ENCODE measurements at regions not wholly inside any gene's neighbourhood (a gene's known extent, or its start where the extent isn't known, plus 50 kb on each side); places are given as distances from the start of the nearest gene placed in this dataset.

DNA sequence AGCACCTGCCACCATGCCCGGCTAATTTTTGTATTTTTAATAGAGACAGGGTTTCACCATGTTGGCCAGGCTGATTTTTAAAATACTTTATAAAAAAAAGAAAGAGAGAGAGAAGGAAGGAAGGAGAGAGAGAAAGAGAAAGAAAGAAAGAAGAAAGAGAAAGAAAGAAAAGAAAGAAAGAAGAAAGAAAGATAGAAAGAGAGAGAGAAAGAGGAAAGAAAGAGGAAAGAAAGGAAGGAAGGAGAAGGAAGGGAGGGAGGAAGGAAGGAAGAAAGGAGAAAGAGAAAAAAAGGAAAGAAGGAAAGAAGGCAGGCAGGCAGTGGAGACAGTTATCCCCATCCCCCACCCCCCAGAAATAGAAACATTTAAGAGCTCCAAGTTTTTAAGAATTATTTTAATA is 69.9 kb downstream of the TOMM20 start:
- H3K4me3 ChIP-seq (ENCODE audit: low read depth in 2 of 2, low read length in 1 of 2) = no peak overlapping the region
- H3K9me3 ChIP-seq = no peaks in the 10 kb centered on the region
- no peak for DNase-seq
- no peak overlapping the region for H3K4me2 ChIP-seq
- H3K9ac ChIP-seq = no peak overlapping the region
- CTCF ChIA-PET = no interaction called here
- H2AFZ ChIP-seq (ENCODE audit: low read depth) = no peak overlapping the region
- no peaks in the 10 kb centered on the region for H3K79me2 ChIP-seq (ENCODE audit: insufficient read depth)
- no peaks in the 10 kb centered on the region for H3K9me2 ChIP-seq
- no peaks in the 10 kb centered on the region for H4K20me1 ChIP-seq (ENCODE audit: insufficient read depth)
- peaks cover 0 to 9% of the 10 kb centered on the region in 2 experiments; a peak in 1 of 4 replicates for H3K4me1 ChIP-seq (ENCODE audit: control insufficient read depth in 1 of 2, insufficient read depth in 2 of 2, low read depth in 1 of 2, low read length in 1 of 2)
- no peaks in the 10 kb centered on the region for H3K36me3 ChIP-seq (replicated peaks in 1 of 2; ENCODE audit: control insufficient read depth in 1 of 2, insufficient read depth in 2 of 2, low read length in 1 of 2)
- TF ChIP-seq CTCF (IDR thresholded peaks at IDR 0.05) = no peak
- no peak for TF ChIP-seq YY1 (IDR thresholded peaks at IDR 0.05; ENCODE audit: low read depth)
- TF ChIP-seq FOSL2 (IDR thresholded peaks at IDR 0.05; ENCODE audit: borderline replicate concordance, low read depth) = no peak
- no peak for TF ChIP-seq POLR2AphosphoS5 (IDR thresholded peaks at IDR 0.05; ENCODE audit: low read depth, low read length)
- TF ChIP-seq RXRA (IDR thresholded peaks at IDR 0.05; ENCODE audit: borderline replicate concordance, low read depth) = no peak
- no peak for TF ChIP-seq MEF2A (IDR thresholded peaks at IDR 0.05; ENCODE audit: borderline replicate concordance, low read depth)
- TF ChIP-seq ZBTB33 (IDR thresholded peaks at IDR 0.05; ENCODE audit: borderline replicate concordance, low read depth) = no peak
- no peak for TF ChIP-seq GABPA (IDR thresholded peaks at IDR 0.05; ENCODE audit: low read depth)
- WGBS (ENCODE audit: low lambda C conversion rate) = 39% methylated on average over 1 of the region's 1 CpG
- no peaks in the 10 kb centered on the region for H3K27me3 ChIP-seq (ENCODE audit: insufficient read depth)
- POLR2A ChIA-PET = no interaction called here
- H3F3A ChIP-seq (replicated peaks; ENCODE audit: insufficient read depth) = no peaks in the 10 kb centered on the region
- no peak overlapping the region for H3K27ac ChIP-seq (ENCODE audit: low read depth in 2 of 2, low read length in 1 of 2)

- CTCF ChIA-PET = no interaction called here
- no peak overlapping the region for H2AFZ ChIP-seq (ENCODE audit: low read depth)
- no peaks in the 10 kb centered on the region for H3K79me2 ChIP-seq (ENCODE audit: insufficient read depth)
- H3K9me2 ChIP-seq = no peaks in the 10 kb centered on the region
- no peaks in the 10 kb centered on the region for H3K9me3 ChIP-seq
- no peak overlapping the region for H3K4me3 ChIP-seq (ENCODE audit: low read depth in 2 of 2, low read length in 1 of 2)
- no peak for TF ChIP-seq EZH2phosphoT487 (IDR thresholded peaks at IDR 0.05; ENCODE audit: borderline replicate concordance, low read depth)
- TF ChIP-seq ELF1 (IDR thresholded peaks at IDR 0.05) = no peak
- TF ChIP-seq FOXJ3 (CRISPR knock-in tag; IDR thresholded peaks at IDR 0.05) = no peak
- TF ChIP-seq, protein P1, sequence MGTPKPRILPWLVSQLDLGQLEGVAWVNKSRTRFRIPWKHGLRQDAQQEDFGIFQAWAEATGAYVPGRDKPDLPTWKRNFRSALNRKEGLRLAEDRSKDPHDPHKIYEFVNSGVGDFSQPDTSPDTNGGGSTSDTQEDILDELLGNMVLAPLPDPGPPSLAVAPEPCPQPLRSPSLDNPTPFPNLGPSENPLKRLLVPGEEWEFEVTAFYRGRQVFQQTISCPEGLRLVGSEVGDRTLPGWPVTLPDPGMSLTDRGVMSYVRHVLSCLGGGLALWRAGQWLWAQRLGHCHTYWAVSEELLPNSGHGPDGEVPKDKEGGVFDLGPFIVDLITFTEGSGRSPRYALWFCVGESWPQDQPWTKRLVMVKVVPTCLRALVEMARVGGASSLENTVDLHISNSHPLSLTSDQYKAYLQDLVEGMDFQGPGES (IDR thresholded peaks at IDR 0.05; ENCODE audit: low read depth, low read length) = no peak
- 92% methylated on average over 12 of the region's 12 CpGs for WGBS (ENCODE audit: low lambda C conversion rate)
- peaks cover 0 to 9% of the 10 kb centered on the region in 2 experiments; a peak in 1 of 4 replicates for H3K4me1 ChIP-seq (ENCODE audit: control insufficient read depth in 1 of 2, insufficient read depth in 2 of 2, low read depth in 1 of 2, low read length in 1 of 2)
- H3K9ac ChIP-seq = no peak overlapping the region
- POLR2A ChIA-PET = no interaction called here
- no peaks in the 10 kb centered on the region for H3K27me3 ChIP-seq (ENCODE audit: insufficient read depth)
- no peak overlapping the region for H3K4me2 ChIP-seq
- no peak overlapping the region for H3K27ac ChIP-seq (ENCODE audit: low read depth in 2 of 2, low read length in 1 of 2)
- no peaks in the 10 kb centered on the region for H4K20me1 ChIP-seq (ENCODE audit: insufficient read depth)
- no peaks in the 10 kb centered on the region for H3K36me3 ChIP-seq (replicated peaks in 1 of 2; ENCODE audit: control insufficient read depth in 1 of 2, insufficient read depth in 2 of 2, low read length in 1 of 2)
- no peak for DNase-seq
- no peaks in the 10 kb centered on the region for H3F3A ChIP-seq (replicated peaks; ENCODE audit: insufficient read depth)
These were observed 71.0 kb downstream of the TOMM20 start for GRCh38 chr1:235057385-235058306.

Data from SK-N-SH (cell line).